ENCODE measurements at regions not wholly inside any gene's neighbourhood (a gene's known extent, or its start where the extent isn't known, plus 50 kb on each side); places are given as distances from the start of the nearest gene placed in this dataset.

GRCh38 chr4:166222271-166222670 lies 349.2 kb downstream of the TLL1 start:
- no peak for TF ChIP-seq CTCF (IDR thresholded peaks at IDR 0.05)
- TF ChIP-seq POLR2A (IDR thresholded peaks at IDR 0.05): no peak
